Endothelial cell of umbilical vein (primary cell): ENCODE measurements at regions not wholly inside any gene's neighbourhood (a gene's known extent, or its start where the extent isn't known, plus 50 kb on each side); places are given as distances from the start of the nearest gene placed in this dataset.

Experiments used
- BruUV-seq: library from RNA; stranded (reverse); fragments of 400-500 nt; replicated peaks from 2 replicates; lab custom pipeline; 2021; lab: Mats Ljungman, UMichigan
- CTCF ChIA-PET: fragments of 300-600, 350-600 bp; sonication (Branson Sonifier 250); formaldehyde crosslinking; loops from one replicate; lab custom pipeline; 2021; ENCODE audit warnings: antibody characterized with exemption, inconsistent platforms; lab: Charles Lee
- POLR2A ChIA-PET: fragments of 300-600, 350-600 bp; sonication (Branson Sonifier 250); formaldehyde crosslinking; loops from one replicate; lab custom pipeline; 2021; ENCODE audit warnings: antibody characterized with exemption, inconsistent platforms; lab: Charles Lee
- DNase-seq: peaks from one replicate; pipeline ENCODE4 v3.0.0-alpha.2; 2011; ENCODE audit warnings: low read depth, low spot score
- FAIRE-seq: peaks from 2 replicates; lab custom pipeline; 2011; peaks lifted over from hg19 to GRCh38; lab: Jason Lieb, UNC
- H2AFZ ChIP-seq: 2 replicates; pipeline ENCODE4 v1.6.0; 2012; ENCODE audit warnings: low read depth, low read length, control low read depth, inconsistent platforms
- H3K27ac ChIP-seq: 2 replicates; pipeline ENCODE4 v1.5.1; 2011; ENCODE audit warnings: low read depth, mild to moderate bottlenecking, control low read depth, low read length, moderate library complexity; ENCODE audit not compliant: insufficient read depth
- H3K27me3 ChIP-seq, 2 experiments: 2 replicates each; pipeline versions ENCODE4 v1.6.0 to v1.6.1; 2011; ENCODE audit warnings: low read length in 2 of 2, mixed read lengths in 1 of 2; ENCODE audit not compliant: control insufficient read depth in 2 of 2, insufficient read depth in 2 of 2
- H3K36me3 ChIP-seq, 2 experiments: 2 replicates in 1 of 2; 3 replicates in 1 of 2; pipeline ENCODE4 v1.5.1; 2011; ENCODE audit warnings: low read length in 2 of 2, mild to moderate bottlenecking in 1 of 2, moderate library complexity in 1 of 2; ENCODE audit not compliant: control insufficient read depth in 2 of 2, insufficient read depth in 2 of 2; ENCODE audit errors: extremely low read depth in 1 of 2
- H3K4me1 ChIP-seq: 3 replicates; pipeline ENCODE4 v1.5.1; 2011; ENCODE audit warnings: mild to moderate bottlenecking, low read length; ENCODE audit not compliant: control insufficient read depth, insufficient read depth; ENCODE audit errors: extremely low read depth
- H3K4me2 ChIP-seq: 2 replicates; pipeline ENCODE4 v1.6.1; 2011; ENCODE audit warnings: low read length, control low read depth, mixed read lengths; ENCODE audit not compliant: insufficient read depth
- H3K4me3 ChIP-seq, 3 experiments: fragments of 200-600 bp in 1 of 3; sonication (generic), shearing (Covaris generic) in 1 of 3; replicated peaks in 1 of 3; 2 replicates each; pipeline ENCODE4 v1.5.1; 2011 to 2016; ENCODE audit warnings: control low read depth in 3 of 3, low read length in 3 of 3, mild to moderate bottlenecking in 2 of 3, inconsistent platforms in 1 of 3, low read depth in 1 of 3, moderate library complexity in 1 of 3; ENCODE audit not compliant: insufficient read depth in 1 of 3
- H3K79me2 ChIP-seq: 2 replicates; pipeline ENCODE4 v1.6.0; 2012; ENCODE audit warnings: low read length, inconsistent platforms; ENCODE audit not compliant: control insufficient read depth, insufficient read depth
- H3K9ac ChIP-seq: replicated peaks from 2 replicates; pipeline ENCODE3; 2011; ENCODE audit warnings: low read length, control low read depth; ENCODE audit not compliant: insufficient read depth; ENCODE audit errors: extremely low read depth
- H3K9me1 ChIP-seq: replicated peaks from 3 replicates; pipeline ENCODE4 v1.6.0; 2011; ENCODE audit warnings: mild to moderate bottlenecking, low read length; ENCODE audit not compliant: control insufficient read depth, insufficient read depth; ENCODE audit errors: extremely low read depth
- H3K9me3 ChIP-seq: replicated peaks from 2 replicates; pipeline ENCODE4 v1.5.1; 2012; ENCODE audit warnings: low read length, inconsistent platforms; ENCODE audit not compliant: control insufficient read depth, insufficient read depth
- H4K20me1 ChIP-seq: replicated peaks from 2 replicates; pipeline ENCODE3; 2011; ENCODE audit warnings: mild to moderate bottlenecking, low read length; ENCODE audit not compliant: control insufficient read depth, insufficient read depth; ENCODE audit errors: extremely low read depth
- CTCF ChIP-seq, 2 donors: IDR thresholded peaks; 1 replicate in 1 of 2; 2 replicates in 1 of 2; pipeline ENCODE4 v1.5.1; 2011; ENCODE audit warnings: low read length in 2 of 2, mild to moderate bottlenecking in 2 of 2, moderate library complexity in 2 of 2, control low read depth in 1 of 2, inconsistent platforms in 1 of 2, low read depth in 1 of 2; ENCODE audit not compliant: insufficient read depth in 1 of 2; ENCODE audit errors: extremely low read depth in 1 of 2
- EZH2 ChIP-seq: IDR thresholded peaks from 2 replicates; pipeline ENCODE4 v1.6.1; 2012; ENCODE audit warnings: borderline replicate concordance, low read depth, mild to moderate bottlenecking, moderate library complexity, low read length, inconsistent platforms; ENCODE audit not compliant: severe bottlenecking
- FOS ChIP-seq: IDR thresholded peaks from 2 replicates; pipeline ENCODE4 v1.6.1; 2011; ENCODE audit warnings: mild to moderate bottlenecking, low read length, moderate library complexity, borderline replicate concordance; ENCODE audit not compliant: insufficient read depth
- GATA2 ChIP-seq: IDR thresholded peaks from 2 replicates; pipeline ENCODE4 v1.7.0; 2011; ENCODE audit warnings: low read depth, mild to moderate bottlenecking, moderate library complexity, mixed read lengths, low read length; ENCODE audit not compliant: insufficient read length, insufficient read depth
- JUN ChIP-seq: IDR thresholded peaks from 2 replicates; pipeline ENCODE4 v1.6.1; 2011; ENCODE audit warnings: borderline replicate concordance, low read depth; ENCODE audit not compliant: insufficient read length, insufficient read depth
- MAX ChIP-seq: IDR thresholded peaks from 2 replicates; pipeline ENCODE4 v1.6.1; 2011; ENCODE audit not compliant: insufficient read depth, insufficient read length
- MYC ChIP-seq: IDR thresholded peaks from one replicate; pipeline ENCODE4 v1.6.1; 2011; ENCODE audit warnings: mild to moderate bottlenecking, low read depth, low read length
- POLR2A ChIP-seq: IDR thresholded peaks from 2 replicates; pipeline ENCODE4 v1.6.1; 2012; ENCODE audit warnings: low read depth, mild to moderate bottlenecking, control low read depth, low read length
- POLR2AphosphoS5 ChIP-seq: IDR thresholded peaks from 2 replicates; pipeline ENCODE4 v1.6.1; 2012; ENCODE audit warnings: low read depth, mild to moderate bottlenecking, control low read depth, low read length, moderate library complexity; ENCODE audit not compliant: insufficient read depth
- dilution Hi-C: fragments of 300-500 bp; cut with MboI; formaldehyde crosslinking; loops from one replicate; pipeline ENCODE4 v1.15.0; 2019; ENCODE audit warnings: low sequenced_read_pairs; ENCODE audit not compliant: extremely low pct_ligation_motif_present
- intact Hi-C: fragments of 100-400 bp; cut with micrococcal nuclease; formaldehyde crosslinking; loops from one replicate; pipeline ENCODE4 v1.10.0; 2022

GRCh38 chrX:139167282-139167681 lies 363.3 kb upstream of the F9 start:
- CTCF ChIA-PET: no interaction called here
- no peak overlapping the region for H3K27ac ChIP-seq
- H3K9me3 ChIP-seq: no peaks in the 10 kb centered on the region
- DNase-seq (no peak), FAIRE-seq (no peak)
- dilution Hi-C loops: no loop called here
- H4K20me1 ChIP-seq: no peaks in the 10 kb centered on the region
- no peak for TF ChIP-seq POLR2A
- no peak for TF ChIP-seq FOS
- no peak for TF ChIP-seq MAX
- no peak for TF ChIP-seq CTCF (IDR thresholded peaks at IDR 0.05; ENCODE audit: extremely low read depth in 1 of 2, insufficient read depth in 1 of 2, low read depth in 1 of 2, low read length in 2 of 2)
- TF ChIP-seq JUN: no peak
- no peak for TF ChIP-seq EZH2
- TF ChIP-seq GATA2: no peak
- TF ChIP-seq POLR2AphosphoS5: no peak
- no peak for TF ChIP-seq MYC
- intact Hi-C loops: no loop called here
- BruUV-seq: no TSS peak
- no peak overlapping the region for H2AFZ ChIP-seq
- no peaks in the 10 kb centered on the region for H3K4me1 ChIP-seq
- no peaks in the 10 kb centered on the region for H3K9me1 ChIP-seq
- H3K79me2 ChIP-seq: no peaks in the 10 kb centered on the region
- H3K4me3 ChIP-seq: no peak overlapping the region
- POLR2A ChIA-PET: no interaction called here
- H3K36me3 ChIP-seq: no peaks in the 10 kb centered on the region
- H3K9ac ChIP-seq: no peak overlapping the region
- no peak overlapping the region for H3K4me2 ChIP-seq
- no peaks in the 10 kb centered on the region for H3K27me3 ChIP-seq
